SK-N-SH treated with all-trans-retinoic acid at 6 μM for 48 hours (cell line): ENCODE measurements at regions not wholly inside any gene's neighbourhood (a gene's known extent, or its start where the extent isn't known, plus 50 kb on each side); places are given as distances from the start of the nearest gene placed in this dataset.

Experiments used
- ATAC-seq: fragments of 200-7000 bp; cut with Tn5 transposase; 3 replicates; pipeline ENCODE4 v1.9.1; 2020; ENCODE audit warnings: mild to moderate bottlenecking, moderate library complexity
- ARNTL ChIP-seq: fragments of 450-650 bp; formaldehyde crosslinking; IDR thresholded peaks from 2 replicates; pipeline ENCODE4 v1.5.0; 2020; ENCODE audit warnings: low read depth, mild to moderate bottlenecking, moderate library complexity, borderline replicate concordance
- BACH2 ChIP-seq: fragments of 250-450 bp; sonication (Bioruptor Pico); IDR thresholded peaks from 2 replicates; pipeline ENCODE4 v1.9.0; 2021; ENCODE audit warnings: mild to moderate bottlenecking, borderline replicate concordance
- CSDC2 ChIP-seq: fragments of 250-450 bp; sonication (Bioruptor Pico); IDR thresholded peaks from 2 replicates; pipeline ENCODE4 v1.5.0; 2020; ENCODE audit warnings: mild to moderate bottlenecking, moderate library complexity
- CSRNP3 ChIP-seq: fragments of 250-450 bp; sonication (Bioruptor Pico); IDR thresholded peaks from 2 replicates; pipeline ENCODE4 v1.5.1; 2021; ENCODE audit warnings: mild to moderate bottlenecking, moderate library complexity
- ESRRG ChIP-seq: fragments of 250-450 bp; sonication (Bioruptor Pico); IDR thresholded peaks from 2 replicates; pipeline ENCODE4 v1.6.1; 2021; ENCODE audit warnings: mild to moderate bottlenecking
- GLIS3 ChIP-seq: fragments of 250-450 bp; sonication (Bioruptor Pico); IDR thresholded peaks from 2 replicates; pipeline ENCODE4 v1.5.0; 2020; ENCODE audit warnings: mild to moderate bottlenecking, moderate library complexity
- OSR1 ChIP-seq: fragments of 250-450 bp; sonication (Bioruptor Pico); IDR thresholded peaks from 2 replicates; pipeline ENCODE4 v1.8.0; 2022; ENCODE audit warnings: moderate library complexity, mild to moderate bottlenecking, inconsistent platforms
- PPARA ChIP-seq: fragments of 250-450 bp; sonication (Bioruptor Pico); IDR thresholded peaks from 2 replicates; pipeline ENCODE4 v1.5.0; 2020; ENCODE audit warnings: mild to moderate bottlenecking, borderline replicate concordance
- RARB ChIP-seq: fragments of 250-450 bp; sonication (Bioruptor Pico); IDR thresholded peaks from 2 replicates; pipeline ENCODE4 v1.8.0; 2021; ENCODE audit warnings: mild to moderate bottlenecking, moderate library complexity
- SNAI2 ChIP-seq: fragments of 250-450 bp; sonication (Bioruptor Pico); IDR thresholded peaks from 2 replicates; pipeline ENCODE4 v1.5.0; 2020; ENCODE audit warnings: mild to moderate bottlenecking, moderate library complexity
- TCF4 ChIP-seq: fragments of 250-450 bp; sonication (Bioruptor Pico); IDR thresholded peaks from 2 replicates; pipeline ENCODE4 v1.8.0; 2021; ENCODE audit warnings: mild to moderate bottlenecking, moderate library complexity, borderline replicate concordance
- TOX ChIP-seq: fragments of 250-450 bp; sonication (Bioruptor Pico); IDR thresholded peaks from 2 replicates; pipeline ENCODE4 v1.8.0; 2021; ENCODE audit warnings: mild to moderate bottlenecking, moderate library complexity, borderline replicate concordance
- TSHZ2 ChIP-seq: fragments of 250-450 bp; sonication (Bioruptor Pico); IDR thresholded peaks from 2 replicates; pipeline ENCODE4 v1.5.0; 2020; ENCODE audit warnings: mild to moderate bottlenecking, moderate library complexity
- ZC3H10 ChIP-seq: fragments of 250-450 bp; sonication (Bioruptor Pico); IDR thresholded peaks from 2 replicates; pipeline ENCODE4 v1.5.1; 2021; ENCODE audit warnings: mild to moderate bottlenecking, moderate library complexity
- ZFP3 ChIP-seq: fragments of 250-450 bp; sonication (Bioruptor Pico); IDR thresholded peaks from 2 replicates; pipeline ENCODE4 v1.5.0; 2020; ENCODE audit warnings: mild to moderate bottlenecking, moderate library complexity
- ZFP30 ChIP-seq: fragments of 450-650 bp; formaldehyde crosslinking; IDR thresholded peaks from 2 replicates; pipeline ENCODE4 v1.5.0; 2022; ENCODE audit warnings: mild to moderate bottlenecking, moderate library complexity
- ZNF565 ChIP-seq: fragments of 450-650 bp; formaldehyde crosslinking; conservative IDR thresholded peaks from 2 replicates; pipeline ENCODE4 v1.5.0; 2020; ENCODE audit warnings: low read depth, mild to moderate bottlenecking, moderate library complexity
- ZNF70 ChIP-seq: fragments of 450-650 bp; formaldehyde crosslinking; IDR thresholded peaks from 2 replicates; pipeline ENCODE4 v1.5.0; 2020; ENCODE audit warnings: mild to moderate bottlenecking, moderate library complexity
- ZNF8 ChIP-seq: fragments of 450-650 bp; formaldehyde crosslinking; IDR thresholded peaks from 2 replicates; pipeline ENCODE4 v1.5.0; 2020; ENCODE audit warnings: mild to moderate bottlenecking, moderate library complexity
- TF ChIP-seq, protein P1 (sequence below): fragments of 250-450 bp; sonication (Bioruptor Pico); IDR thresholded peaks from 2 replicates; pipeline ENCODE4 v1.5.1; 2020; ENCODE audit warnings: low read depth, mild to moderate bottlenecking, moderate library complexity
- TF ChIP-seq, protein P2 (sequence below): fragments of 250-450 bp; sonication (Bioruptor Pico); IDR thresholded peaks from 2 replicates; pipeline ENCODE4 v1.8.0; 2021; ENCODE audit warnings: low read depth, mild to moderate bottlenecking, moderate library complexity, borderline replicate concordance
- TF ChIP-seq, protein P3 (sequence below): fragments of 250-450 bp; sonication (Bioruptor Pico); IDR thresholded peaks from 2 replicates; pipeline ENCODE4 v1.8.0; 2020; ENCODE audit warnings: mild to moderate bottlenecking, moderate library complexity, borderline replicate concordance

GRCh38 chr12:34121360-34121759 lies 99.1 kb downstream of the ALG10 start (continued):
- no peak for TF ChIP-seq PPARA (CRISPR knock-in tag)

DNA sequence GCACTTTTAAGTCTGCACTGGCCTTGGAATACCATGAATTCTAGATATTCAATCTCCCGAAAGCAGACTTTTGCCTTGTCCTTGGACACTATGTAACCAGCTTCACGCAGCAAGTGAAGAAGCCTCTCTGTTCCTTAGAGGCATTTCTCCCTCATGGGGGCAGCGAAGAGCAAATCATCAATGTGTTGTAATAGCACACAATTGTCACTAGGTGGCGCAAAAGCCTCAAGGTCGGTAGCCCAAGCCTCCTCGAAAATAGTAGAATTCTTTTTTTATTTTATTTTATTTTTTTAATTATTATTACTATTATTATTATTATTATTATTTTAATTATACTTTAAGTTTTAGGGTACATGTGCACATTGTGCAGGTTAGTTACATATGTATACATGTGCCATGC lies 100.8 kb downstream of the ALG10 start:
- peak; percentile 71 for ATAC-seq

GRCh38 chr12:34124608-34125007 lies 102.3 kb downstream of the ALG10 start:
- no peak for TF ChIP-seq CSRNP3 (CRISPR knock-in tag)
- TF ChIP-seq ARNTL (CRISPR knock-in tag), result no peak
- TF ChIP-seq ZNF70 (CRISPR knock-in tag), result no peak
- no peak for TF ChIP-seq ZFP3 (CRISPR knock-in tag)
- no peak for TF ChIP-seq GLIS3 (CRISPR knock-in tag)
- TF ChIP-seq OSR1 (CRISPR knock-in tag), result no peak
- TF ChIP-seq TOX (CRISPR knock-in tag), result no peak
- TF ChIP-seq RARB (CRISPR knock-in tag), result no peak
- TF ChIP-seq CSDC2 (CRISPR knock-in tag), result no peak
- TF ChIP-seq TSHZ2 (CRISPR knock-in tag), result no peak
- no peak for TF ChIP-seq SNAI2 (CRISPR knock-in tag)
- TF ChIP-seq, protein P1, sequence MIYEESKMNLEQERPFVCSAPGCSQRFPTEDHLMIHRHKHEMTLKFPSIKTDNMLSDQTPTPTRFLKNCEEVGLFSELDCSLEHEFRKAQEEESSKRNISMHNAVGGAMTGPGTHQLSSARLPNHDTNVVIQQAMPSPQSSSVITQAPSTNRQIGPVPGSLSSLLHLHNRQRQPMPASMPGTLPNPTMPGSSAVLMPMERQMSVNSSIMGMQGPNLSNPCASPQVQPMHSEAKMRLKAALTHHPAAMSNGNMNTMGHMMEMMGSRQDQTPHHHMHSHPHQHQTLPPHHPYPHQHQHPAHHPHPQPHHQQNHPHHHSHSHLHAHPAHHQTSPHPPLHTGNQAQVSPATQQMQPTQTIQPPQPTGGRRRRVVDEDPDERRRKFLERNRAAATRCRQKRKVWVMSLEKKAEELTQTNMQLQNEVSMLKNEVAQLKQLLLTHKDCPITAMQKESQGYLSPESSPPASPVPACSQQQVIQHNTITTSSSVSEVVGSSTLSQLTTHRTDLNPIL (CRISPR knock-in tag), result no peak
- no peak for TF ChIP-seq ZFP30 (CRISPR knock-in tag)
- no peak for TF ChIP-seq ZC3H10 (CRISPR knock-in tag)
- ATAC-seq, result no peak

GRCh38 chr12:34126239-34126641 lies 103.9 kb downstream of the ALG10 start:
- TF ChIP-seq TOX (CRISPR knock-in tag) (no peak), OSR1 (CRISPR knock-in tag) (no peak), CSDC2 (CRISPR knock-in tag) (no peak), ZFP3 (CRISPR knock-in tag) (no peak), ZC3H10 (CRISPR knock-in tag) (no peak), ESRRG (no peak), GLIS3 (CRISPR knock-in tag) (no peak), BACH2 (CRISPR knock-in tag) (no peak), ZNF70 (CRISPR knock-in tag) (no peak), SNAI2 (CRISPR knock-in tag) (no peak), PPARA (CRISPR knock-in tag) (no peak), RARB (CRISPR knock-in tag) (no peak), TCF4 (CRISPR knock-in tag) (no peak), ZNF8 (no peak), ZFP30 (CRISPR knock-in tag) (no peak), ZNF565 (CRISPR knock-in tag) (no peak)
- TF ChIP-seq, protein P2, sequence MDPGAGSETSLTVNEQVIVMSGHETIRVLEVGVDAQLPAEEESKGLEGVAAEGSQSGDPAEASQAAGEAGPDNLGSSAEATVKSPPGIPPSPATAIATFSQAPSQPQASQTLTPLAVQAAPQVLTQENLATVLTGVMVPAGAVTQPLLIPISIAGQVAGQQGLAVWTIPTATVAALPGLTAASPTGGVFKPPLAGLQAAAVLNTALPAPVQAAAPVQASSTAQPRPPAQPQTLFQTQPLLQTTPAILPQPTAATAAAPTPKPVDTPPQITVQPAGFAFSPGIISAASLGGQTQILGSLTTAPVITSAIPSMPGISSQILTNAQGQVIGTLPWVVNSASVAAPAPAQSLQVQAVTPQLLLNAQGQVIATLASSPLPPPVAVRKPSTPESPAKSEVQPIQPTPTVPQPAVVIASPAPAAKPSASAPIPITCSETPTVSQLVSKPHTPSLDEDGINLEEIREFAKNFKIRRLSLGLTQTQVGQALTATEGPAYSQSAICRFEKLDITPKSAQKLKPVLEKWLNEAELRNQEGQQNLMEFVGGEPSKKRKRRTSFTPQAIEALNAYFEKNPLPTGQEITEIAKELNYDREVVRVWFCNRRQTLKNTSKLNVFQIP (CRISPR knock-in tag), result no peak
- TF ChIP-seq, protein P3, sequence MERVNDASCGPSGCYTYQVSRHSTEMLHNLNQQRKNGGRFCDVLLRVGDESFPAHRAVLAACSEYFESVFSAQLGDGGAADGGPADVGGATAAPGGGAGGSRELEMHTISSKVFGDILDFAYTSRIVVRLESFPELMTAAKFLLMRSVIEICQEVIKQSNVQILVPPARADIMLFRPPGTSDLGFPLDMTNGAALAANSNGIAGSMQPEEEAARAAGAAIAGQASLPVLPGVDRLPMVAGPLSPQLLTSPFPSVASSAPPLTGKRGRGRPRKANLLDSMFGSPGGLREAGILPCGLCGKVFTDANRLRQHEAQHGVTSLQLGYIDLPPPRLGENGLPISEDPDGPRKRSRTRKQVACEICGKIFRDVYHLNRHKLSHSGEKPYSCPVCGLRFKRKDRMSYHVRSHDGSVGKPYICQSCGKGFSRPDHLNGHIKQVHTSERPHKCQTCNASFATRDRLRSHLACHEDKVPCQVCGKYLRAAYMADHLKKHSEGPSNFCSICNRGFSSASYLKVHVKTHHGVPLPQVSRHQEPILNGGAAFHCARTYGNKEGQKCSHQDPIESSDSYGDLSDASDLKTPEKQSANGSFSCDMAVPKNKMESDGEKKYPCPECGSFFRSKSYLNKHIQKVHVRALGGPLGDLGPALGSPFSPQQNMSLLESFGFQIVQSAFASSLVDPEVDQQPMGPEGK (CRISPR knock-in tag), result no peak
- peak; percentile 80 for ATAC-seq
